ENCODE measurements at regions not wholly inside any gene's neighbourhood (a gene's known extent, or its start where the extent isn't known, plus 50 kb on each side); places are given as distances from the start of the nearest gene placed in this dataset.

- TF ChIP-seq CTCF (IDR thresholded peaks at IDR 0.05), result no peak
- no peak for TF ChIP-seq TCF7 (CRISPR knock-in tag; IDR thresholded peaks at IDR 0.05; ENCODE audit: low read depth)
- no peak for TF ChIP-seq ARID4B (CRISPR knock-in tag; IDR thresholded peaks at IDR 0.05; ENCODE audit: borderline replicate concordance)
- TF ChIP-seq ZNF532 (CRISPR knock-in tag; IDR thresholded peaks at IDR 0.05; ENCODE audit: borderline replicate concordance), result no peak
- no peak for TF ChIP-seq CREB1 (CRISPR knock-in tag; IDR thresholded peaks at IDR 0.05)
Observed at GRCh38 chr1:163664671-163665335, 343.0 kb downstream of the NUF2 start.

All from WTC11 (cell line).